22Rv1 (cell line): ENCODE measurements at regions not wholly inside any gene's neighbourhood (a gene's known extent, or its start where the extent isn't known, plus 50 kb on each side); places are given as distances from the start of the nearest gene placed in this dataset.

Experiments
- H3K27ac ChIP-seq: fragments of 450-650 bp; 2 replicates; pipeline ENCODE4 v1.5.1; 2017
- ZFX ChIP-seq: fragments of 450-650 bp; IDR thresholded peaks from 2 replicates; pipeline ENCODE4 v1.6.1; 2017; ENCODE audit warnings: antibody characterized with exemption, borderline replicate concordance
- TF ChIP-seq, protein P1 (sequence below): fragments of 450-650 bp; IDR thresholded peaks from 2 replicates; pipeline ENCODE4 v1.5.1; 2017; ENCODE audit warnings: mild to moderate bottlenecking

DNA sequence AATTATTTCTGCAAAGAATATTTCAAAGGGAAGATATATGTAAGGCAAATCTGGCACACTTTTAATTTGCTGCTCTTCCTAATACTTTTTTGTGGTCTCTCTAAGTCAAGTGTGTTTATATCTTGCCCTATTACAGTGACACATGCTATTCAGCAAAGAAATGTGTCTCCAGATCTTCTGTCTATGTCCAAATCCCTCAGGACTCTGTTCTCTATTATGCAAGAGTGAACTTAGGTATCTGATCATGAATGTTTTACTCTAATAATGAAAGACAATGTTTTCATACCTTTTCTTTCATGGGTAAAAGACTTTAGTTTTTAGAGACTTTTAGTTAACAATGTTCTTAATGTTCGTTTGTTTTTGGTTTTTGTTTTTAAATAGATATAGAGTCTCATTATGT, 255.4 kb upstream of the DAB2 start:
- no peak overlapping the region for H3K27ac ChIP-seq
- TF ChIP-seq ZFX: no peak
- TF ChIP-seq, protein P1, sequence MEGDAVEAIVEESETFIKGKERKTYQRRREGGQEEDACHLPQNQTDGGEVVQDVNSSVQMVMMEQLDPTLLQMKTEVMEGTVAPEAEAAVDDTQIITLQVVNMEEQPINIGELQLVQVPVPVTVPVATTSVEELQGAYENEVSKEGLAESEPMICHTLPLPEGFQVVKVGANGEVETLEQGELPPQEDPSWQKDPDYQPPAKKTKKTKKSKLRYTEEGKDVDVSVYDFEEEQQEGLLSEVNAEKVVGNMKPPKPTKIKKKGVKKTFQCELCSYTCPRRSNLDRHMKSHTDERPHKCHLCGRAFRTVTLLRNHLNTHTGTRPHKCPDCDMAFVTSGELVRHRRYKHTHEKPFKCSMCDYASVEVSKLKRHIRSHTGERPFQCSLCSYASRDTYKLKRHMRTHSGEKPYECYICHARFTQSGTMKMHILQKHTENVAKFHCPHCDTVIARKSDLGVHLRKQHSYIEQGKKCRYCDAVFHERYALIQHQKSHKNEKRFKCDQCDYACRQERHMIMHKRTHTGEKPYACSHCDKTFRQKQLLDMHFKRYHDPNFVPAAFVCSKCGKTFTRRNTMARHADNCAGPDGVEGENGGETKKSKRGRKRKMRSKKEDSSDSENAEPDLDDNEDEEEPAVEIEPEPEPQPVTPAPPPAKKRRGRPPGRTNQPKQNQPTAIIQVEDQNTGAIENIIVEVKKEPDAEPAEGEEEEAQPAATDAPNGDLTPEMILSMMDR: no peak

DNA sequence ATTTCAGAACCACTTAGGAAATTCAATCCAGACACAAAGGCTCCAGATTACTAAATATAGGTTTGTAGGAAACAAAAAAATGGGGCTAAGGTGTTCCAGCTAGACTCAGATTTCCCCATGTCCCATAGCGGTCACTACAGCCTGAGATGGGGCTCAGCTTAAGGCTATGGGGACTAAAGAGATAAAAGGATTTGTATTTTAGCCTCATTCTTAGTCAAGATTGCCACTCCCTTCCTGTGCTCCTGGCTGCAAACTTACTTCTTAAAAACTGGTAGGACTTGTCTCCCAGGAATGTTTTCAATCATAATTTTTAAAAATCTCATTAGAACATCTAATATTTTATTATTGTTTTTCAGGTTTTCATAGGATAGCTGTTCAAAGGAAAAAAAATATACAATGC, 253.8 kb upstream of the DAB2 start:
- TF ChIP-seq ZFX: no peak
- TF ChIP-seq, protein P1: no peak
- H3K27ac ChIP-seq: no peak overlapping the region

DNA sequence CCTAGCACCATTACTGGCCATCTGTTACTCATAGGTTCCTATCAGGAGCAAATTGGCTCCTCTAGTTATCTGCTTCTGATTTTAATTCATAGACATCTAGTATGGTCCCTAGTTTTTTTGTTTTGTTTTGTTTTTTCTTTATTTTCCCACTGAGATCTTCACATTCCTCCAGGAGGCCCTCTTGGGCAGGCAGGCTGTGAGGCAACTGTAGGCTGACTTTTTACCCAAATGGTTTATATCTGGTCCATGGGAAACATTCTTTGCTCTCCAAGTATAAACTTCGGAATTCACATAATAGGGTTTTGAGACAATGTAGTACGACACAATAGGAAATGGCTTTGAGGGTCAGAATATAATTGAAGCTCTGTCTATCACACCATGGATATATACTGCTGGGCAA, 250.9 kb upstream of the DAB2 start:
- H3K27ac ChIP-seq: no peak overlapping the region
- TF ChIP-seq, protein P1: no peak
- TF ChIP-seq ZFX: no peak

DNA sequence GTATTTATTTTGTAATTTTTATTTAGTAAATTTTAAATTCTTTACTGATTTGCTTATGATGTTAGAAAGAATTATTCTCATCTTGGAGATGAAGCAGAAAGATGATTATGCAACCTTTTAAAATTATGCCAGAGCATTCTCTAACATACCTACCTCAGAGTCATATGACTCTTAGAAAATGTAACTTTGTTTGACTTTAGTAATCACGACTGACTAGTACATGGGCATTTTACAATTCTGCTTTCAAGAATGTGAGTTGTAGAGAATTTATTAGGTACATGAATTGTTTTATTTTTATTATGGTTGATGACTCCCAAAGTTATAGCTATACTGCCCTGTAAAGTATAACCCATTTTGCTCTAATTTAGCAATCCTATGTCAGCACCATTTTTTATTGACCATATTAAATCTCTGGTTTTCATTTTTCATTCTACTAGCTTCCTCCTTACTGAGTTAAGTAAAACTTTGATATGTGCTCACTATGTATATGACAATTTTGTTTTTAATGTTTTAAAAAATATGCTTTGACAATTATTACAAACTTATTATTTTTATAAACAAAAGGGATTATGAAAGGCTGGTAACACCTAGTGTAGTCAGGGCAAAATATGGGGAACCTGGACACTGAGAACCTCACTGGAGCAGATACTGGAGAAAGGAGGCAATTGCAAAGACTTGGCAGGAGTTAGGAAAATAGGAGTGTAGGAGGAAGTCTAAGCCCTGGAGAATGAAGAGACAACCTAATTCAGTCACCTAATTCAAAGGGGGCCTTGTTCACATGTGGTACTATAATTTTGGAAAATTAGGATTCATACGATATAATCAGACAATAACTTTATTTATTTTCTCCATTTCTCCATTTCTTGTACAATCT, 249.7 kb upstream of the DAB2 start:
- no peak overlapping the region for H3K27ac ChIP-seq

DNA sequence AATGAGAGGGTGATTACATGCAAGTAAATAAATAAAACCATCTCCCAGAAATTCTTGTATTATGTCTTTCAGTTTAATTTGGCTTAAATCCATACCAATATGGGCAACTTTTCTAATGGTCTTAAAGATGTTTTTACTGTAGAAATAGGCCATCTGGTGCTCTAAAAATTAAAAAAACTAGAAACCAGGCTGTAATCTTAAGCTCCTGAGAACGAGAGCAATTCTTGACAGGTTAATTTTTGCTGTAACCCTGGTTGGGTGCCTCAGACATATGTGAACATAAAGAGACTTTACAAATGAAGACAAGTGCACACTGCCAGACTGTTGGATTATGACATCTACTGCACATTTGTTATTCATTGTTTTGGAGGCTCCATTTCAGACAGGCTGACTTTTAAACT, 246.8 kb upstream of the DAB2 start:
- no peak overlapping the region for H3K27ac ChIP-seq
- no peak for TF ChIP-seq ZFX

More for the DNA sequence above, 249.7 kb upstream of the DAB2 start:
- TF ChIP-seq ZFX: no peak
- TF ChIP-seq, protein P1: no peak

DNA sequence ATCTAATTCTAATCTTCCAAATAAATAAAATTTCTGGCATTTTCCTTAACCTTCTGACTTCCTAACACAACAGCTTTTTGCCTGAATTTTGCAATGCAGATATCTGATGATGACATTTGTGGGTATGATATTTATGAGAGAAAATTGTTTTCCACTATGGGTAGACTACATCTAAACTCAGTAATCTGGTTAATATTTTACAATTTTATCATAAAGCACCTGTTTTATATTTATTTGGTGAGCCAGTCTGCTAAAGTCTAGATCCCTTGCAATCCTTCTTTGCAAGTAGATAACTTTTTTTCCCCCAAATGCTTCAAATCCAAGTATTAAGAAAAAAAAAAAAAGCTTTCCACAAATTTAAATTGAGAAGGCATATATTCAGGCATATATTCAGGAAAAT, 246.2 kb upstream of the DAB2 start:
- no peak overlapping the region for H3K27ac ChIP-seq
- TF ChIP-seq, protein P1: no peak
- TF ChIP-seq ZFX: no peak

DNA sequence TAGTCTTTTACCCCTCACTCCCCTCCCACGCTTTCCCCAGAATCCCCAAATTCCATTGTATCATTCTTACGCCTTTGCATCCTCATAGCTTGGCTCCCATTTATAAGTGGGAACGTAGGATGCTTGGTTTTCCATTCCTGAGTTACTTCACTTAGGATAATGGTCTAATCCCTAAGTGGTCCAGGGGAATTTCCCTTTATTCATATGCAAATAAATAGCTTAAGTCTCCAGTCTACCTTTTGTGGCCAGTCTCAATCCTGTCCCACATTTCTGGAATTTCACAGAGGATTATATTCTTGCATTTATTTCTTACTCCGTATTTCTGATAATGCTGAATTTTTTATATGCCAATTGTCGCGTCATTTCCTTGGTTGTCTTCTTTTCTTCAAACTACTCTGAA, 245.6 kb upstream of the DAB2 start:
- no peak overlapping the region for H3K27ac ChIP-seq
- TF ChIP-seq, protein P1: no peak
- TF ChIP-seq ZFX: no peak

DNA sequence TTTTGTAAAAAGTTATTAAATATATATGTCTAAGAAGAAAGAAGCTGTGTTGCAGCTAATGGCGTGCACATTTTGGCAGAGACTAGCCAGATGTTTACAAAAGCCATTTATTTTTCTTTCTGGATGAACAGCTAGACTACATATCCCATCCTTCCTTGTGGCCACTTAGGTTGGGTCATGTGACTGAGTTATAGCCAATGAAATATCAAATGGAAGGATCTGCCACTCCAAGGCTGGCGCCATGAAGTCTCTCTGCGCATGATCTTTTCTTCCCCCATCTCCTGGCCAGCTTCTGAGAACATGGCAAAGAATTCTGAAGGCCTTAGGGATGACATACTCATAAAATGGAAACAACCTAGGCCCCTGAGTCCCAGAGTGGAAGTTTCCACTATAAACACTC, 244.2 kb upstream of the DAB2 start:
- TF ChIP-seq, protein P1: no peak
- TF ChIP-seq ZFX: no peak
- no peak overlapping the region for H3K27ac ChIP-seq
